SK-N-MC (cell line): ENCODE measurements at regions not wholly inside any gene's neighbourhood (a gene's known extent, or its start where the extent isn't known, plus 50 kb on each side); places are given as distances from the start of the nearest gene placed in this dataset.

ENCODE experiments used
- EZH2 ChIP-seq: fragments of 200-600 bp; sonication (generic); IDR thresholded peaks from one replicate; pipeline ENCODE4 v1.6.1; 2017; ENCODE audit warnings: antibody characterized with exemption
- POLR2AphosphoS5 ChIP-seq: IDR thresholded peaks from 2 replicates; pipeline ENCODE4 v1.6.1; 2012; ENCODE audit warnings: mild to moderate bottlenecking, low read depth, low read length, borderline replicate concordance

GRCh38 chr4:56146956-56147355, 198.2 kb downstream of the CEP135 start:
- no peak for TF ChIP-seq POLR2AphosphoS5
- TF ChIP-seq EZH2, result no peak
